ENCODE measurements at regions not wholly inside any gene's neighbourhood (a gene's known extent, or its start where the extent isn't known, plus 50 kb on each side); places are given as distances from the start of the nearest gene placed in this dataset.

GRCh38 chr5:82661462-82661861 is 383.3 kb upstream of the RPS23 start:
- no peak for TF ChIP-seq RAD21 (IDR thresholded peaks at IDR 0.05; ENCODE audit: low read depth)
- no peak for TF ChIP-seq CTCF (IDR thresholded peaks at IDR 0.05 in 2 of 3, conservative IDR thresholded peaks at IDR 0.05 in 1 of 3; ENCODE audit: borderline replicate concordance in 1 of 3, insufficient read depth in 1 of 3, low read depth in 2 of 3, low read length in 2 of 3)
- TF ChIP-seq SRF (IDR thresholded peaks at IDR 0.05; ENCODE audit: low read depth), result no peak
- no peak for TF ChIP-seq EZH2phosphoT487 (IDR thresholded peaks at IDR 0.05; ENCODE audit: borderline replicate concordance)
- no peak for TF ChIP-seq YY1 (IDR thresholded peaks at IDR 0.05; ENCODE audit: extremely low read depth, insufficient replicate concordance, low read depth, low read length)
- TF ChIP-seq POLR2AphosphoS5 (IDR thresholded peaks at IDR 0.05; ENCODE audit: low read depth, low read length), result no peak
- TF ChIP-seq EZH2 (IDR thresholded peaks at IDR 0.05), result no peak
- TF ChIP-seq POLR2A (IDR thresholded peaks at IDR 0.05; ENCODE audit: borderline replicate concordance, extremely low read depth, insufficient read depth, insufficient read length), result no peak
- no peak for TF ChIP-seq JUND (IDR thresholded peaks at IDR 0.05)
- no peak for TF ChIP-seq ELF1 (IDR thresholded peaks at IDR 0.05; ENCODE audit: borderline replicate concordance, low read depth)
